Left ventricle myocardium inferior (tissue), 1 donor: ENCODE measurements at regions not wholly inside any gene's neighbourhood (a gene's known extent, or its start where the extent isn't known, plus 50 kb on each side); places are given as distances from the start of the nearest gene placed in this dataset.
A peak's percentile ranks its signal among the peaks of the same experiment; 100 is the strongest.

Experiments
- DNase-seq: peaks from one replicate; pipeline ENCODE4 v3.0.0-alpha.2; 2020
- H3K27ac ChIP-seq: fragments of 200-600 bp; replicated peaks from 2 replicates; pipeline ENCODE4 v1.8.0; 2021
- H3K27me3 ChIP-seq: fragments of 200-600 bp; 2 replicates; pipeline ENCODE4 v1.8.0; 2021; ENCODE audit warnings: low read depth
- H3K36me3 ChIP-seq: fragments of 200-600 bp; 2 replicates; pipeline ENCODE4 v1.8.0; 2021
- H3K4me1 ChIP-seq: fragments of 200-600 bp; 2 replicates; pipeline ENCODE4 v1.8.0; 2021
- H3K4me3 ChIP-seq: fragments of 200-600 bp; 2 replicates; pipeline ENCODE4 v1.8.0; 2021; ENCODE audit warnings: mild to moderate bottlenecking, moderate library complexity
- H3K9me3 ChIP-seq: fragments of 200-600 bp; replicated peaks from 2 replicates; pipeline ENCODE4 v1.8.0; 2021
- intact Hi-C: fragments of 100-400 bp; cut with micrococcal nuclease; formaldehyde crosslinking; loops from one replicate; pipeline ENCODE4 v1.11.0; 2022
- TF ChIP-seq, protein P1 (sequence below): fragments of 200-600 bp; IDR thresholded peaks from 2 replicates; pipeline ENCODE4 v1.8.0; 2021; ENCODE audit warnings: antibody characterized with exemption, mild to moderate bottlenecking, borderline replicate concordance
- donor health status: DM: no; HTN: yes; CAD: no; lungs with severe emphysema.

- Histone ChIP-seq H3K9me3 (no peaks in the 10 kb centered on the region), H3K4me1 (no peaks in the 10 kb centered on the region), H3K27me3 (peaks cover 5% of the 10 kb centered on the region), H3K36me3 (no peaks in the 10 kb centered on the region), H3K27ac (no peak overlapping the region), H3K4me3 (no peak overlapping the region)
- intact Hi-C loops, result no loop called here
- no peak for DNase-seq
- TF ChIP-seq, protein P1, sequence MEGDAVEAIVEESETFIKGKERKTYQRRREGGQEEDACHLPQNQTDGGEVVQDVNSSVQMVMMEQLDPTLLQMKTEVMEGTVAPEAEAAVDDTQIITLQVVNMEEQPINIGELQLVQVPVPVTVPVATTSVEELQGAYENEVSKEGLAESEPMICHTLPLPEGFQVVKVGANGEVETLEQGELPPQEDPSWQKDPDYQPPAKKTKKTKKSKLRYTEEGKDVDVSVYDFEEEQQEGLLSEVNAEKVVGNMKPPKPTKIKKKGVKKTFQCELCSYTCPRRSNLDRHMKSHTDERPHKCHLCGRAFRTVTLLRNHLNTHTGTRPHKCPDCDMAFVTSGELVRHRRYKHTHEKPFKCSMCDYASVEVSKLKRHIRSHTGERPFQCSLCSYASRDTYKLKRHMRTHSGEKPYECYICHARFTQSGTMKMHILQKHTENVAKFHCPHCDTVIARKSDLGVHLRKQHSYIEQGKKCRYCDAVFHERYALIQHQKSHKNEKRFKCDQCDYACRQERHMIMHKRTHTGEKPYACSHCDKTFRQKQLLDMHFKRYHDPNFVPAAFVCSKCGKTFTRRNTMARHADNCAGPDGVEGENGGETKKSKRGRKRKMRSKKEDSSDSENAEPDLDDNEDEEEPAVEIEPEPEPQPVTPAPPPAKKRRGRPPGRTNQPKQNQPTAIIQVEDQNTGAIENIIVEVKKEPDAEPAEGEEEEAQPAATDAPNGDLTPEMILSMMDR, result no peak
These were observed 289.7 kb upstream of the DNAJC19 start for GRCh38 chr3:181279239-181279565.

DNA sequence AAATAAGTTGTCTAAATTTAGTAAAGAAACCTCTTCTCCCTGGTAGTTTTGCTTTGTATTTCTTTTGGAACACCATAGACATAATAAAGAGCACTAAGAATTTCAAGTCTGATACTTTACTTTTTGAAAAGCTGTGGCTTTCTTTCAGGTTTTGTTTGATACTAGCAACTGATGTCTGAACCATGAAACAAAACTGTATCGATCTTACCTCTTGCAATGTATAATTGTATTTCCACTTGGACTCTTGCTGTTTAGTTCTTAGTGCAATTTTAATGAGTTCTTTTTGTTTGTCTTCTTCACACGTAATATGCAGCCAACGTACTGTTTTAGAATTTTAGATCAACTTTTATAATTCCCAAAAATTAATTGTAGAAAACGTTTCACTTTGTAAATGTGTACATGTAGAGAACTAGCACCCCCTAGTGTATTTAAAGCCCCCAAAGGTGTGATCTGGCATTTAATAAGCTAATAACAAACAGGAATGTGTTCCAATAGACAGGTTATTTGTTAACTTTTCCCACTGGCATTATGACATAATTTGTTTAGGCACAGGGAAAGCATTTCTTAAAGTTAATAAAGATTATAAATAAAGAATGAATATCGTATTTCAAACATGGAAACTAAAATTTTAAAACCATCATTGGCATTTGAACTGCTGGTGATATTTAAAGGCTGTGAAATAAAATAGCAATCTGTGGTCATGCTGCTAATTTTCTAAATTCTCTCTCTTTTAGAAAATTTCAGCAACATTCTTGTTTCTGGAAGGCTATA lies 289.1 kb upstream of the DNAJC19 start:
- DNase-seq, result no peak
- no peak overlapping the region for H3K4me3 ChIP-seq
- peaks cover 5% of the 10 kb centered on the region for H3K27me3 ChIP-seq
- H3K9me3 ChIP-seq, result no peaks in the 10 kb centered on the region
- H3K27ac ChIP-seq, result no peak overlapping the region
- H3K4me1 ChIP-seq, result no peaks in the 10 kb centered on the region
- TF ChIP-seq, protein P1, result peak; percentile 47
- intact Hi-C loops, result no loop called here
- H3K36me3 ChIP-seq, result no peaks in the 10 kb centered on the region

DNA sequence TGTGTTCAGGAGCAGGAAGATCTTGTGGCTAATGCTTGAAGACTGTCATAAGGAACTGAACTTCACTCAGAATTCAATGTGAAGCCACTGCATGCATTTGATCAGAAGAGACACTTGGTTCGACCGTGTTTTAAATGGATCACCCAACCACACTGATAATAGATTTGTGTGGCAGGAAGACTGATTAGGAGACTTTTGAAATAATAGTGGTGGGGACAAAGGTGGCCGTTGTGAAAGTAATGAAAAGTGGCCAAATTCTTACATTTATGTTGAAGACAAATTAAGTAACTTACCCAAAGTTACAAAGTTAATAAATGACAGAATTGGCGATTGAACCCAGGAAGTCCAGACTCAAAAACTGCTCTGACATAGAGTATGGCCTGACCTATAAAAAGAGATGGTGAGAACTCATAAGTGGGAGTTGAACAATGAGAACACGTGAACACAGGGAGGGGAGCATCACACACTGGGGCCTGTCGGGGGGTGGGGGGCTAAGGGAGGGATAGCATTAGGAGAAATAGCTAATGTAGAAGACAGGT lies 286.9 kb upstream of the DNAJC19 start:
- DNase-seq, result no peak
- Histone ChIP-seq H3K36me3 (no peaks in the 10 kb centered on the region), H3K9me3 (no peaks in the 10 kb centered on the region), H3K4me1 (no peaks in the 10 kb centered on the region), H3K27ac (no peak overlapping the region), H3K27me3 (peaks cover 7% of the 10 kb centered on the region), H3K4me3 (no peak overlapping the region)
- intact Hi-C loops, result no loop called here
- TF ChIP-seq, protein P1, result no peak

- DNase-seq, result no peak
- Histone ChIP-seq H3K27ac (no peak overlapping the region), H3K4me3 (no peak overlapping the region), H3K4me1 (no peaks in the 10 kb centered on the region), H3K36me3 (no peaks in the 10 kb centered on the region), H3K9me3 (no peaks in the 10 kb centered on the region), H3K27me3 (peaks cover 9% of the 10 kb centered on the region)
- intact Hi-C loops, result no loop called here
- TF ChIP-seq, protein P1, result no peak
These were observed 284.5 kb upstream of the DNAJC19 start for GRCh38 chr3:181274025-181274424.

- TF ChIP-seq, protein P1, result no peak
- H3K9me3 ChIP-seq, result no peaks in the 10 kb centered on the region
- intact Hi-C loops, result no loop called here
- H3K4me3 ChIP-seq, result no peak overlapping the region
- DNase-seq, result no peak
- peaks cover 5% of the 10 kb centered on the region for H3K27me3 ChIP-seq
- H3K4me1 ChIP-seq, result no peaks in the 10 kb centered on the region
- no peaks in the 10 kb centered on the region for H3K36me3 ChIP-seq
- H3K27ac ChIP-seq, result no peak overlapping the region
These were observed 277.8 kb upstream of the DNAJC19 start for GRCh38 chr3:181267312-181267711.
